Skin epidermis (tissue), 12 donors: ENCODE measurements at regions not wholly inside any gene's neighbourhood (a gene's known extent, or its start where the extent isn't known, plus 50 kb on each side); places are given as distances from the start of the nearest gene placed in this dataset.

Experiments used
- H3K27ac ChIP-seq, 21 experiments: fragments of 200-600 bp; sonication (generic) in 11 of 21; one replicate each; pipeline ENCODE4 v1.5.0; 2020; ENCODE audit warnings: mild to moderate bottlenecking in 3 of 21, inconsistent platforms in 2 of 21, moderate library complexity in 2 of 21
- H3K4me3 ChIP-seq, 7 experiments: fragments of 200-600 bp; sonication (generic) in 2 of 7; one replicate each; pipeline ENCODE4 v1.5.0; 2020; ENCODE audit warnings: inconsistent platforms in 2 of 7, mild to moderate bottlenecking in 2 of 7, moderate library complexity in 1 of 7

DNA sequence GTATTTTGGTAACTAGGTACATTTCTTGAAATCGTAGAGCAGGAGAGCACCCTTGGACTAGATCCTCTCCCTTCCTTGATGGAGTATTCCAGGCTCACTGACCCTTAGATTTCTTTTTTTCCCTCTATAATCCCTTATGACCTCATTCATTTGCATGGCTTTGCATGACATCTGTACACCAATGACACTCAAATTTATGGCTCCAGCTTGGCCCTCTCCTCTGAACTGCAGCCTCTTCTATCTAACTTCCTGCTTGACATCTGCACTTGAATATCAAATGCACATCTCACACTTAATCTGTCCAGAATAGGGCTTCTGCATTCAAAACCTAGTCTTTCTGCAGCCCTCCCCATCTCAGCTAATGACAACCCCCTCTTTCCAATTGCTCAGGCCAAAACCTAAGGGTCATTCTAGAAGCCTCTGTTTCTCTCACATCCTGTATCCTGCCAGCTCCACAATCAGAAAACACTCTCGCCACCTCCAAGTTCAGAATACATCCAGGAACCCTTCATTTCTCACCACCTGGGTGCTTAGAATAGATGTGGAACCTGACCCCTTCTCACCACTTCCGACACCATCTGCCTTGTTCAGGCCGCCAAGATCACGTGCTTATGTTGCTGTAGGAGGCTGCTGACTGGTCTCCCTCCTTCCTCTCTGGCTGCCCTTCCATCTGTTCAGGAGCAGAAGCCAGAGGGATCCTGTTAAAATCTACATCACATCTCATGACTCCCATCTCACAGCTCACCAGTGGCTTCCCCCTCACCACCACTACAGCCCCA is 138.9 kb upstream of the MTNR1B start:
- Histone ChIP-seq H3K4me3 (no peak overlapping the region), H3K27ac (no peak overlapping the region)

DNA sequence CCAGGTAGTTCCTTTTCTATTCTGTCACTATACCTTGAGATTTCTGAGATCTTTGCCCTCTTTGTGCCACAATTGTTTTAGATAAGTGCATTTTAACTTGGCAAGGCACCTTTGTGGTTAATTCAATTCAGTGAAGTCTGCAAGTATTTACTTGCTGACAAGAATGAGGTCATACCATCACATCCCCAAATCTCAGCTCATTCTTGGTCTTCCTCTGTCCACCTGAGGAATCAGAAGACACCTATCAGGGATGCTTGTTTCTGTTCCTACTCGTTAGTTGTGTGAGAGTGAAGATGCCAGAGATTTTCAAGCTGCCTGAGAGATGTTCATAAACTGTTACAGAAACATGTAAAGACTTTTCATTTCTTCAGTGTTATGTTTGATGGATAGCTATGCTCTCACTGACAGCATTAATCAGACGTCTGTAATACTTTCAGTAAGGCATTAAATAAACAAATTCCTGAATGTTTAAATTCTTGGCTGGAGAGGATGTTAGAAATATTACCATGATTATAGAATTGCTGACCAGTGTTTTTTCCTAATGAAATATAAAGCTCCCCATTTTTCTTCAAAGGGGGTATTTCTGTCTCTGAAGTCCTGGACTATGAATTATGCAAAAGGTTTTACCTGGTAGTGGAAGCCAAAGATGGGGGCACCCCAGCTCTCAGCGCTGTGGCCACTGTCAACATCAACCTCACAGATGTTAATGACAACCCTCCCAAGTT is 135.0 kb upstream of the MTNR1B start:
- no peak overlapping the region for H3K4me3 ChIP-seq
- no peak overlapping the region for H3K27ac ChIP-seq

DNA sequence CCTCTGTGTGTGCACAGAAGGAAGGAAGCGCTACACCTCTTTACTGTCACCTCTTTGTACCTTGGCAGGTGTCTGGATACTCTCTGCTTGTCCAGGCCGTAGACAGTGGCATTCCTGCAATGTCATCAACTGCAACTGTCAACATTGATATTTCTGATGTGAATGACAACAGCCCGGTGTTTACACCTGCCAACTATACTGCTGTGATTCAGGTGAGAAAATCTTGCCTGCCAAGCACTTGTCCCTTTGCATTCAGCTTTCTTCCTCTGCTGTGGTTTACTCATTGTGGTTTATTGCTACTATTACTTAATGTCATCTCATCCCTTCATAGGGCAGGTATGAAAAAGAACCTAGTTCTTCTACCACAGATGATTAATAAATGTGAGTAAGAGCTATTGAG is 131.9 kb upstream of the MTNR1B start:
- Histone ChIP-seq H3K27ac (no peak overlapping the region), H3K4me3 (no peak overlapping the region)

DNA sequence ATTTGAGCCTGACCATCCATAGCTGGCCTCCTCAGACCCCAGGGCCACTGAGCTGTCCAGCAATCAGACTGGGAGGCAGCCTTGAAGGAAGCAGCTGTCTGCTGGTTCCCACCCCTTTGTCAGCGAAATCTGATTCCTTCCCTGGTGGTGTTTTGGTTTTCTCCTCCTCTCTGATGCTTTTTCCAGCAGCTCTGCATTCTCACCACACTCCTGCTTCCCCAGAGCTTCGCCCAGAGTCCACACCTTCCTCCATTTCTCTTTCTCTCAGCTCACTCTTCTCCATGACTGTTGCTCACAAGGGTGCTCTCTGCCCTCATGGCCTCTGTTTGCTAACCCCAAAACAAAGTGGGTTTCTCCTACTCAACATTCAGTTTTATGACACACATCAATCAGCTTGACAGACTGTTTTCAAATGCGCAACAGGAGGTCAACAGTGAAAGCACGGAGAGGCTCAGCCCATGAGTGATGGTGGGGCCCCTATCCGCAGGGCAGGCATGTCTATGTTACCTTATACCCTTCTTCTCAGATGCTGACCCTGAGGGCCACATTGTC is 130.6 kb upstream of the MTNR1B start:
- Histone ChIP-seq H3K27ac (peak overlapping the region in 4 of 21 experiments; percentile 0 to 58 (median 46)), H3K4me3 (no peak overlapping the region)

DNA sequence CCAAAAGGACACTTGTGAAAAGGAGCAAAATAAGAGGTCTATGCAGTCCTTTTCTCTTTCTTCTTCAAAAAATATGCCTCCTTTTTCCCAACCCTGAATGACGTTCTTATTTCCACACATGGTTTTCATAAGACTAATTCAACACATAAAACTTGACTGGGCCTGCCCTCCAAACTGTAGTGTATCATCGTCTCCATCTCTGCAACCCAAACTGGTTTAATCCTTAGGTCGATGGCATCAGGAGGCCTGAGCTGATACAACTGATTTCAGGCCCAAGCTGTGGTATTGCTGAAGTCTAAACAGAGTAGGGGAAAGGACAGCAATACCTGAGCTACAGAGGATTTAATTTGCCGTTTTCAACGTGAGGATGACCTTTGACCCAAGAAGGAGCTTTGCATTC is 130.0 kb upstream of the MTNR1B start:
- peak overlapping the region in 4 of 21 experiments; percentile 0 to 58 (median 46) for H3K27ac ChIP-seq
- H3K4me3 ChIP-seq: no peak overlapping the region

DNA sequence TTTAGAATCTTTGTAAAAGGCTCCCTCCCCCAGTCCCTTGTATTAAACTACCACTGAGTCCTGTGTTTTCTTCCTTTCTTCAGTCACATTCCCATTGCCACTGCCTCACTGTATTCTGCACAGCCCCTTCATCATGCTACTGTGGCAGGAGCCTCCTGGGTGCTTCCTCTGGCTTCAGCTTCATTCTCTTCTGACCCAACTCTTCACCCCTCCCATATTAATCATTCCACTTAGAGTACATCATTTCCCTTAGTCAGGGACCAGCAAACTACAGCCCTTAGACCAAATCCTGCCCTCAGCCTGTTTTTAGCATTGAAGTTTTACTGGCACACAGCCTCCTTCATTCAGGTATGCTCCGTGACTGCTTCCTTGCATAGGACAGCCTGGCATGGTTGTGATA is 127.7 kb upstream of the MTNR1B start:
- no peak overlapping the region for H3K27ac ChIP-seq

DNA sequence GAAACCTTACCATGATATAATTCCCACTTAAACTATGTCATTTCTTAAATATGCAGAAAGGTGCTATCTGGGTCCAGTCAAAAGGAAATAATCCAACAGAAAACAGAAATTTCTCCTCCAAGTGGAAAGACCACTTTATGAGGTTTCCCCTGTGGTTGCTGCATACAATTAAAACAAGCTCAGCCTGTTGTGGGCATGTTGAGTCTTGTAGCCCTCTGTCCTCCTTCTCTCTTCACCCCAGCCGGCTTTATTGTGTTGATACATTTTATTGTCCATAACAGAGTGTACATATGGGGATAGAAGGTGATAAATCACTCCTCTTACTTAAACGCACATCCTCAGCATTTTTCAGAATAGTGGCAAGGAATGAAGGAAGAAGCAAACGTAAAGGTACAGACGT is 126.0 kb upstream of the MTNR1B start:
- no peak overlapping the region for H3K27ac ChIP-seq
- no peak overlapping the region for H3K4me3 ChIP-seq

More for the DNA sequence above, 127.7 kb upstream of the MTNR1B start:
- H3K4me3 ChIP-seq: no peak overlapping the region

DNA sequence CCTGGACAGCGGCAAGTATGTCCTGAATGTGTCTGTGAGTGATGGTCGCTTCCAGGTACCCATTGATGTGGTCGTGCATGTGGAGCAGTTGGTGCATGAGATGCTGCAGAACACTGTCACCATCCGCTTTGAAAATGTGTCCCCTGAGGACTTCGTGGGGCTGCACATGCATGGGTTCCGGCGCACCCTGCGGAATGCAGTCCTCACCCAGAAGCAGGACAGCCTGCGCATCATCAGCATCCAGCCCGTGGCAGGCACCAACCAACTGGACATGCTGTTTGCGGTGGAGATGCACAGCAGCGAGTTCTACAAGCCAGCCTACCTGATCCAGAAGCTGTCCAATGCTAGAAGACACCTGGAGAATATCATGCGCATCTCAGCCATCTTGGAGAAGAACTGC is 125.3 kb upstream of the MTNR1B start:
- H3K27ac ChIP-seq: no peak overlapping the region
- no peak overlapping the region for H3K4me3 ChIP-seq

DNA sequence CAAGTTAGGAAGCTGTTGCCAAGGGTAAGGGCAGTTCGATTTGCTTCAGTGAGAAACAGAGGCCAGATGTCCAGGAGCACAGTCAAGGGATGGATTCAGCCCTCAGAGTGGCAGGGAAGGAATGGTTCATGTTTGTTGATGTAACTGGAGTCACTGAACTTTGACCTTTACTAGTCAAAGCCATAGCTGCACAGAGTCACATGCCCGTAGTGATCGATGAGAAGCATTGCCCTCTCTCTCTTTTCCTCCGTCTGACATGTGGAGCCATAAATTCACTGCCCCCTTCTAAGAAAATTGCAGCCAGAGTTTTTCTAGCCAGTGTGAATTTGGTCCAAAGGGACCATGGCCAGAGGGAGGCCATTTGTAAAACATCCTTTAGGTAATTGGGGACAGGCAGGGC is 124.1 kb upstream of the MTNR1B start:
- Histone ChIP-seq H3K4me3 (no peak overlapping the region), H3K27ac (no peak overlapping the region)

DNA sequence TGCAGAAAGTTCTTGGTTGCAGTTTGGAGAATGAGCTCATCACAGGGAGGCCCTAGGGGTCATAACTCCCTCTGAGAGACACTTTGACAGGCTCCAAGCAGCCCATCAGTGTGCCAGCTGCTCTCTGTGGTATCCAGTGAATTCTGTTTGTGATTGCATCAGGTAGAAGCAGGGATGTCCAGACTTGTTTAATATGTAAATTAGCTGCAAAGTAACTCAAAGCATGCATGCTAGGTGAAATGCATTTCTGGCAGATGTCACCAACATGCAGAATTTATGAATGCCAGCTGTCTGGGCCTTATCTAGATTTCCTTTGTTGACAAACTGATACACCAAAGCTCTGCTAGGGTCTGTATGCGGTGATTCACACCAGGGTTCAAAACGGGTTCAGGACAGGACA is 123.6 kb upstream of the MTNR1B start:
- H3K4me3 ChIP-seq: no peak overlapping the region
- no peak overlapping the region for H3K27ac ChIP-seq

DNA sequence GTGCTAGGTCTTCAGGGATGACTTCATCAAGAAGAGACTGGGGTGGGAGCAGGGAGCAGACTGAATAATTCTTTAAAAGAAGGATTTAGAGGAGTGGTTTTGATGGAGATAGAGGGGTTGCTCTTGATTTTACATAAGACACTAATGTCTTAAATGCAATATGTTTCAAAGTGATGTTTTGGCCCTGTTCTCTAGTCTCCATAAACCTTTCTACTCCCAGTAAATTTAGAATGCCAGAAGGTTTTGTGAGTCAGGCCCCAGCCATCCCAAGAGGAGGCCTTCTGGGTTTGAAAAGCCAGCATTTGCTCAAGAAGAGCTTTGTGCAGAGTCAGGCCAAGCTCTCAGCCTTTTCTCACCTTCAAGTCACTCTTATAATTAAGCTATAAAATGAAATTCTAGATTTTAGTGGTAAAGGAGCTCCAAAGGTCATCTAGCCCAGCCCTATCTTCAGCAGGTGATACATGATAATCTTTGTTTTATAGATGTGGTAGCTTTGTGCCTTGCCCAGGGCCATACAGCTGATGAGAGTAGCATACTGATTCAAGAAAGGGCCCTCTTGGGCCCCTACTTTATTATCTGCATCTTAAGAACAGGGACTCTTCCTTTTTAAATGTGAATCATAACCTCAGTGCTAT is 122.8 kb upstream of the MTNR1B start:
- H3K27ac ChIP-seq: no peak overlapping the region
- no peak overlapping the region for H3K4me3 ChIP-seq

DNA sequence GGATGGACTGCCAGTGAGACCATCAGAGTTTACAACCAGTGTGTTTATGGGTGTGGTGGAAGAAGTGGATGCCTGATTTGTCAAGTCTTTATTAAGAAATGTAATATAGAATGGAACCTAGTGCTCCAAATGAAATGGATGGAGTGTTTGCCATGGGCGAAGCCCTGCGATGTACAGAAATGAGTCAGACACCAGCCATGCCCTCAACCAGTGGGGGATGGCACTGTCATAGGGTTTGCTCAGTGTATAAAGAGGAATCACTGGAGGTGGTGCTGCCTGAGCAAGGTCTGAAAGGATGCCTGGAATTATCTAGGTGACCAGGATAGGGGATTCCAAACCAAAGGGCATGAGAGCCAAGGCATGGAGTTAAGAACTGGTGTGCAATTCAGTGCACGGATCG is 120.9 kb upstream of the MTNR1B start:
- Histone ChIP-seq H3K4me3 (no peak overlapping the region), H3K27ac (no peak overlapping the region)

DNA sequence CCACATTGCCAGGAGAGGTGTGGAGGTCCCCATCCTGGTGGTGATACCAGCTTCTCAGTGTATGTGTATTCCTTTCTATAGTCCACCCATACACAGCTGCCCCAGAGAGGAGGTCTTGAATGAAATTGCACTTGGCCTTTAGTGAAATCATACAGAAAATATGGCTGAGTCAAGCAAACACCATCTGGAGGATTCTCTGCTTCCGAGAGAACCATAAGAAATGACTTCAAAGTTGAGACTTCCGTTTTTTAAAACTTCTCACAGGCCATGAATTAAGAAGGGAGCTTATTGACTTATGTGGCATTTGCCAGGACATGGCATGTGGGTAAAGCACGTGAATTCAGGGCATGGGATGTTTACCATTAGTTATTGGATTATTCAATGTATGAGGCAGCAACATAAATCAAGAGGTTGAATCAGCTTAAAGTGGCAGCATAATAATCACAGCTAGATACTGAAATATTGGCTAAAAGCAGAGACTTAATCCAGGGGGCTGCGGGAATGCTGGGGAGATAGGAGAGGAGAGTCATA is 119.1 kb upstream of the MTNR1B start:
- H3K27ac ChIP-seq: no peak overlapping the region
- H3K4me3 ChIP-seq: no peak overlapping the region

DNA sequence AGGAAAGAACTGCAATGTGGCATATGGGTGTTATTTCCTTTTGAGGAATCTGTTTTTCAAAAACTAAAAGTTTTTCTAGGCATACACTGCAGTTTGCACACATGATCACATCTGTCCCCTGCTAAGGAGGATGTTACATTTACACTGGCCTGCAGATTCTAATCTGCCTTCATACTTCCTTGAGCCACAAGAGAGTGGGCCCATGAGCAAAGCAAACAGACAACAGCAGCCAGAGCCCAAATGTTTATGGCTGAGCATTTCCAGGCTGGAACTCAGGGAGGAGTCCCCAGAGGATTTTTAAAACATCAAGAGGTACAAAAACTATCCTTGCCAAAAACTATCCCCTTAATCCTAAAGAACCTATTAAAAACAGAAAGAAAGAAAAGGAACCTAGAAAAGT is 117.2 kb upstream of the MTNR1B start:
- Histone ChIP-seq H3K27ac (no peak overlapping the region), H3K4me3 (no peak overlapping the region)

DNA sequence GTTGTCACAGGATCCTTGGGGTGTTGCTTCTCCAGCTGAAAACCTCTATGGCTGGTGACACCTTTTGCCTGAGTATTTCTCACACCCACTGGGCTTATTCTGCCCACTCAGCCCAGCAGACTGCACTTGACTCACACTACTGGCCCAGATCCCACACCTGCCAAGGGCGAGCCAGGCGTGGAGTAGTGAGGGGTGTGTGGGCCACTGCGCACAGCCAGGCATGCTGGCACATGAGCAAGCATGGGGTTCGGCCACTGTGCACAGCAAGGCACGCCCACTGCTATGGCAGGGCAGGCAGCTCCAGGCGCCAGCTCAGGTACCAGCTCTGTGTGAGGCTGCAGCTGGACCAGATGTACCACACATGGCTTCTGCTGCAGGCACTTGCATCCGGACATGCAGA is 116.5 kb upstream of the MTNR1B start:
- no peak overlapping the region for H3K4me3 ChIP-seq
- H3K27ac ChIP-seq: no peak overlapping the region

DNA sequence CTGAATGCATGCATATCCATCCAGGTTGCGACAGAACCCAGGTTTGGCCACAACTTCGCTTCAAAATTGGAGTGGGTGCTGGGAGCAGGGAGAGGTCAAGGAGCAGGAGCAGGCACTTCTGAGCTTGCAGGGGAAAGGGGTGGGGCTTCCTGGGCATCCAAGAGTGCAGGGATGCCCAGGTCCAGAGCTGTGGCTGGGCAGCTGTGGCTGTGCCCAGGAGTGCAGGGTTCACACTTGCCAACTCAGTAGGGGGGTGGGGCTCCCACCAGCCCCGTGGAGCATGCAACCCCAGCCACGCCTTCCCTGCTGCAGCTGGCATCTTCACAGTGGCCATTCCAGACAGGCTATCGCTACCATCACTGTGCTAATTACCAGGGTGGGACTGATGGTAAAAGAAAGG is 115.3 kb upstream of the MTNR1B start:
- Histone ChIP-seq H3K27ac (no peak overlapping the region), H3K4me3 (no peak overlapping the region)

DNA sequence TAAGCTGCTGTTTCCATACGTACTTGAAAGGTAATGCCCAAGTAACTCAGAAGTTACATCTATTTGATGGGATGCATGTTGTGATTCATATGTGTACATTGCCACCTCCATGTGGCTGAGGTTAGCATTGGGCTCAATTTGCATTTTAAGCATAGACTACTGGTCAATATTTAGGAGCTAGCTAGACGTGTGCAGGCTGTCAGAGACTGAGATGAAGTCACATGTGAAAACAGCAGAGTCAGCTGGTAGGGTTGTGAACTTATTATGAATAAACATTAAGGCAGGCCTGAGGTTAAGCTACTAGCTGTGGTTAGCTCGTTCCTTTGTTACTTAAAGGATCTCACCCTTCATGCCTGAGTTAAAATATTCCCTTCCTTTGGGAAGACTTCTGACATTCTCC is 114.5 kb upstream of the MTNR1B start:
- no peak overlapping the region for H3K27ac ChIP-seq

DNA sequence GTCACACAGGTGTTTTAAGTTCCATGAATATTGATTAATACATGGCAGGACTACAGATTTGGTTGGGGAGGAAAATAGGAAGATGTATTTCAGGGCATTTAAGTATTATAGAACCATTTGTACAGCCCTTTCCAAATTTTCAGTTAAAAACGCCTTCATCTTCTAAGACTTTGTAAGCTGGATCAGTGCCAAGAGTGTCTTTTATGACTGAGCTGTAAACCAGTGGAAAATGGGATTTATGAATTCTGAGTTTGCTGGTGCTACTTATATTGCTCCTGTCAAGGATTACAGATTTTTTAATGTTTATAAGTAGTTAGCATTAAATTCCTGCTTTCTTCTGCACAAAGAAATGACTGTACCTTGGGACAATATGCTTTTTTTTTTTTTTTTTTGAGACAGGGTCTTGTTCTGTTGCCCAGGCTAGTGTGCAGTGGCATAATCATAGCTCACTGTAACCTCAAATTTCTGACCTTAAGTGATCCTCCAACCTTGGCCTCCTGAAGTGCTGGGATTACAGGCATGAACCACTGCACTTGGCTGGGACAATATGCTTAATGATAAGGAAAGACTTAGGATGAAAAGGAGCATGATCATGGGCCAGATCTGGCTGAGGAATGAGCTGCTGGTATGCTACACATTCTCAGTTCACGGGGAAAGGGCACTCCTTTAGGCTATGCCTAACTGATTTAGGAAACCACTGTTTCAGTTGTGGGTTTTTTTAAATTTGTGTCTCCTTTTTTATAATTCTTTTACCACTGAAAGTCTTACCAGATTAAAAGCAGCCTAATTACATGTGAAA is 113.6 kb upstream of the MTNR1B start:
- H3K4me3 ChIP-seq: no peak overlapping the region
- H3K27ac ChIP-seq: no peak overlapping the region

More for the DNA sequence above, 114.5 kb upstream of the MTNR1B start:
- H3K4me3 ChIP-seq: no peak overlapping the region

DNA sequence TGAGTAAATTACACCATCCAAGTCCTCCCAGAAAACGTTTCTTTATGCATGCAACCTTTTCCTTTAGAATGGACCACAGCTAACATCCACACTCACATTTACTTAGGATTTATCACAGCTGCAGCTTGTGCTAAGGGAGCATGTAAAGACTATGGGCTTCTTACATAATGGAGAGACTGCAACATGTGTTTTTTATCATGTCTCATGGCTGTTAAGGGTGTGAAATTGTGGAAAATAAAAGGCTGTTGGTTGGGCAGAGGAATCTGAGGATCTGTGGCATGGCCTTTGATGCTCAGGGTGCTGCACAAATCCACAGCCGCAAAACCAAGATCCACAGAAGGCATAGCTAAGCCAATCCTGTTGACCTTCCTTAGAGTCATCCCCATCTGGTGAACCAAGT is 112.0 kb upstream of the MTNR1B start:
- Histone ChIP-seq H3K27ac (no peak overlapping the region), H3K4me3 (no peak overlapping the region)
